SK-N-SH (cell line): ENCODE measurements at regions not wholly inside any gene's neighbourhood (a gene's known extent, or its start where the extent isn't known, plus 50 kb on each side); places are given as distances from the start of the nearest gene placed in this dataset.

Experiments used
- RCOR1 ChIP-seq: fragments of 150-350 bp; IDR thresholded peaks from 2 replicates; pipeline ENCODE4 v1.6.1; 2017; ENCODE audit warnings: antibody characterized with exemption, low read length
- TF ChIP-seq, protein P1 (sequence below): fragments of 200-600 bp; sonication (generic); IDR thresholded peaks from 2 replicates; pipeline ENCODE4 v1.6.1; 2017; ENCODE audit warnings: antibody characterized with exemption, mild to moderate bottlenecking, moderate library complexity

DNA sequence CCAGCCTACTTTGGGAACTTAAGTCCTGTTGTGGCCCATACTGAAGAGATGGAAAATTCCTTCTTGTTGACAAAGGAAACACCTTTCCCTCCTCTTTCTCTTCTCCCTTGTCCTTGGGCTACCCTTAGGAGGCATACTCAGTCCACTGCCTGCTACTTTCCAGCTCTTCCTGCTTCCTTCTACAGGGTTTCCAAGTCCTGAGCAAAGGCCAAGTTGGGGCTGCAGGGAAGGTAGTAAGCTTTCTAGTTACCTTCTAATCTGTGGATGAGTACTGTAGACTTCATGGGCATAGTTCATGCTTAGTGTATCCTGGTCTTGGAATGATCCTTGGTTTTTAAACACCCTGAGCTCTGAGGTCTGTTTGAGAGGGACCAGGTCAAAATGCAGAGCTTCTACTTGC is 299.2 kb upstream of the MAF start:
- TF ChIP-seq RCOR1 = no peak
- TF ChIP-seq, protein P1, sequence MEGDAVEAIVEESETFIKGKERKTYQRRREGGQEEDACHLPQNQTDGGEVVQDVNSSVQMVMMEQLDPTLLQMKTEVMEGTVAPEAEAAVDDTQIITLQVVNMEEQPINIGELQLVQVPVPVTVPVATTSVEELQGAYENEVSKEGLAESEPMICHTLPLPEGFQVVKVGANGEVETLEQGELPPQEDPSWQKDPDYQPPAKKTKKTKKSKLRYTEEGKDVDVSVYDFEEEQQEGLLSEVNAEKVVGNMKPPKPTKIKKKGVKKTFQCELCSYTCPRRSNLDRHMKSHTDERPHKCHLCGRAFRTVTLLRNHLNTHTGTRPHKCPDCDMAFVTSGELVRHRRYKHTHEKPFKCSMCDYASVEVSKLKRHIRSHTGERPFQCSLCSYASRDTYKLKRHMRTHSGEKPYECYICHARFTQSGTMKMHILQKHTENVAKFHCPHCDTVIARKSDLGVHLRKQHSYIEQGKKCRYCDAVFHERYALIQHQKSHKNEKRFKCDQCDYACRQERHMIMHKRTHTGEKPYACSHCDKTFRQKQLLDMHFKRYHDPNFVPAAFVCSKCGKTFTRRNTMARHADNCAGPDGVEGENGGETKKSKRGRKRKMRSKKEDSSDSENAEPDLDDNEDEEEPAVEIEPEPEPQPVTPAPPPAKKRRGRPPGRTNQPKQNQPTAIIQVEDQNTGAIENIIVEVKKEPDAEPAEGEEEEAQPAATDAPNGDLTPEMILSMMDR = no peak
